Activated CD4-positive, alpha-beta T cell treated with anti-CD3 and anti-CD28 coated beads for 36 hours (primary cell): ENCODE measurements at regions not wholly inside any gene's neighbourhood (a gene's known extent, or its start where the extent isn't known, plus 50 kb on each side); places are given as distances from the start of the nearest gene placed in this dataset.

Experiments used
- ATAC-seq: fragments of 200-7000 bp; cut with Tn5 transposase; one replicate; pipeline ENCODE4 v1.10.0; 2021; ENCODE audit warnings: mild to moderate bottlenecking, moderate library complexity
- CTCF ChIA-PET: fragments of 350-600 bp; sonication (Branson Sonifier 250); formaldehyde crosslinking; loops from one replicate; lab custom pipeline; 2021; ENCODE audit warnings: antibody characterized with exemption; lab: Charles Lee
- POLR2A ChIA-PET: fragments of 350-600 bp; sonication (Branson Sonifier 250); formaldehyde crosslinking; loops from one replicate; lab custom pipeline; 2021; ENCODE audit warnings: antibody characterized with exemption, inconsistent platforms; lab: Charles Lee
- DNase-seq: peaks from one replicate; pipeline ENCODE4 v3.0.0-alpha.2; 2020
- H3K27ac Mint-ChIP-seq: one replicate; pipeline ENCODE4 v1.8.0; 2021; ENCODE audit warnings: mixed read lengths
- H3K27me3 Mint-ChIP-seq: one replicate; pipeline ENCODE4 v1.8.0; 2021; ENCODE audit warnings: mixed read lengths
- H3K36me3 Mint-ChIP-seq: one replicate; pipeline ENCODE4 v1.8.0; 2021; ENCODE audit warnings: low read depth, mixed read lengths
- H3K4me1 Mint-ChIP-seq: one replicate; pipeline ENCODE4 v1.8.0; 2021; ENCODE audit warnings: mixed read lengths
- H3K4me3 Mint-ChIP-seq: one replicate; pipeline ENCODE4 v1.8.0; 2021; ENCODE audit warnings: mild to moderate bottlenecking, moderate library complexity, mixed read lengths
- H3K9me3 Mint-ChIP-seq: one replicate; pipeline ENCODE4 v1.8.0; 2021; ENCODE audit warnings: low read depth, mixed read lengths
- intact Hi-C, 2 experiments: fragments of 100-400 bp; cut with DNase I in 1 of 2; cut with micrococcal nuclease in 1 of 2; formaldehyde crosslinking; loops; one replicate each; pipeline versions ENCODE4 v1.14.2 to v1.15.1; 2022 to 2024; cut with DNase I, micrococcal nuclease

DNA sequence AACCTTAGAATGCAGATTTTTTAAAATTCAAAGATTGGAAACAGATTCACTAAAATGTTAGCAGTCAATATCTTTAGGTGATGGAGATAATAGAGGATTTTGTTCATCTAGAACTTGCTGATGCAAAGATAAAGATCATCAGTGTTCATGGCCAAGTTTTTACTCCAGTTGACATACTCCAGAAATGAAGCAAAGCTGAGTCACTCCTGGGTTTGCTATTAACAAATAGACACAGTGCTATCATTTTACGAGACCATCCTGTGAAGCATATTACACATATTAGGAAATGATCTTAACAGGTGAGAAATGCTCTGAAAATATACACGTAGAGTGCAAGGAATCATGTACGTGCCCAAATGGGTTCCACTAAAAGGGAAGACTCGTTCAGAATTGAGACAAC, 170.6 kb upstream of the FAM9B start:
- Mint-ChIP-seq H3K27me3 (peaks cover 2% of the 10 kb centered on the region), H3K9me3 (no peaks in the 10 kb centered on the region), H3K36me3 (no peaks in the 10 kb centered on the region), H3K4me1 (no peaks in the 10 kb centered on the region), H3K4me3 (no peak overlapping the region), H3K27ac (no peak overlapping the region)
- no peak for ATAC-seq
- ChIA-PET CTCF (no interaction called here), POLR2A (no interaction called here)
- DNase-seq, result no peak
- intact Hi-C loops, result no loop called here

DNA sequence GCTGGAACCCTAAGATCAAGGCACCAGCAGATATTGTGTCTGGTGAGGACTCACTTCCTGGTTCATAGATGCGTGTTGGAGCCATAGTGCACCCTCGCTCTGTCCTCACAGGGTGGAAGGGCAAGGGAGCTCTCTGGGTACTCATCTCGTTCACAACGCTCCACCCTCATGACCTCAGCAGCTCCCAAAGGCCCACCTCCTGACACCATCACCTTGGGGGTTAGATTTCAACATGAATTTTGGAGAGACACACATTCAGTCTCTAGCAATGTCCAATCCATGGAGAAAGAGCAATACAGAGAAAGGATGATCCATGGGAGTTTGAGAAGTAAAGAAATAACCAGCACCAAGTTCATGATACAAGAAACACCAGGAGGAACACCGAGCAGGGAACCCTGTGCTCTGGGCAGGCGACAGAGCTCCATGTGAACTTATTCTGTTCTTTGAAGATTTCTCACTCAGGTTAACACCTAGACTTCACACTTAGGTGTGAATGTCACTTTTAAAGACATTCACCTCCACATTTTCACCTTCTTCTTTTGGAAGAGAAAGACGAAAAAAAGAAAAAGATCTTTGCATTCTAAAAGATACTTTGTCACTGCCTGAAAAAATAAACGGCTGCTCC, 171.8 kb upstream of the FAM9B start:
- POLR2A ChIA-PET, result no interaction called here
- peaks cover 2% of the 10 kb centered on the region for H3K27me3 Mint-ChIP-seq
- intact Hi-C loops, result no loop called here
- no peak for ATAC-seq
- no peak for DNase-seq
- no peaks in the 10 kb centered on the region for H3K36me3 Mint-ChIP-seq
- no peaks in the 10 kb centered on the region for H3K9me3 Mint-ChIP-seq
- CTCF ChIA-PET, result no interaction called here
- no peaks in the 10 kb centered on the region for H3K4me1 Mint-ChIP-seq
- no peak overlapping the region for H3K27ac Mint-ChIP-seq
- no peak overlapping the region for H3K4me3 Mint-ChIP-seq

DNA sequence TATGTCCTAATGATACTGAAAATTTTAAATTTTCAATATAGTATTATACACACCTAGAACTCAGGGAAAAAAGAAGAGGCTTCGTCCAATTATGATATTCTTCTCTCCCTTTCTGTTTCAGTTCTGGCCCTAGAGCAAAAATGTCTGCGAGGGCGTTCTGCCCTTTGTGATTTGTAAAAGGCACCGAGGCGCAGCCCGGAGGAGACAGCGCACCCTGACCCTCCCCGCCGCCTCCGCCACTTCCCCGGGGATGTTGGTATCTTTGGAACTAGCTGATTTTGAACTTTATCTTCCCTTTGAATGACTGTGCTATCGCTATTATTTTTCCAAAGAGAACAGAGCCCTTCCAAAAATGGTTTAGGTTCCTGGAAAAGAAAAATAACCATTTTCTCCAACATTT, 173.2 kb upstream of the FAM9B start:
- H3K36me3 Mint-ChIP-seq, result no peaks in the 10 kb centered on the region
- no peaks in the 10 kb centered on the region for H3K4me1 Mint-ChIP-seq
- ChIA-PET POLR2A (no interaction called here), CTCF (no interaction called here)
- H3K4me3 Mint-ChIP-seq, result no peak overlapping the region
- no peak overlapping the region for H3K27ac Mint-ChIP-seq
- DNase-seq (no peak), ATAC-seq (no peak)
- peaks cover 2% of the 10 kb centered on the region for H3K27me3 Mint-ChIP-seq
- intact Hi-C loops, result no loop called here
- no peaks in the 10 kb centered on the region for H3K9me3 Mint-ChIP-seq

DNA sequence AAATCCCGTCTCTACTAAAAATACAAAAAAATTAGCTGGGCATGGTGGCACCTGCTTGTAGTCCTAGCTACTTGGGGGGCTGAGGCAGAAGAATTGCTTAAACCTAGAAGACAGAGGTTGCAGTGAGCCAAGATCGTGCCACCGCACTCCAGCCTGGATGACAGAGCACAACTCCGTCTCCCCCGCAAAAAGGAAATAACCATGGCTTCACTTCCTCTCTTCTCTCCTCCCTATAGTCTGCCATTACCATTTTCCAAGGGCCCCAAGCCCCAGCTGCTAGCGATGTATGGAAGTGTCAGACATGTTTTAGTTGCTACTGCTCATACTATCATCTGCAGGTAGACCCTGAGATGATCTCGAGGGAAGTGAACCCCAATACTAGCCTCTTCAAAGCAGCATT, 177.3 kb upstream of the FAM9B start:
- H3K4me1 Mint-ChIP-seq, result no peaks in the 10 kb centered on the region
- no peak overlapping the region for H3K4me3 Mint-ChIP-seq
- CTCF ChIA-PET, result no interaction called here
- no peak for ATAC-seq
- no peak overlapping the region for H3K27ac Mint-ChIP-seq
- POLR2A ChIA-PET, result no interaction called here
- no peaks in the 10 kb centered on the region for H3K36me3 Mint-ChIP-seq
- intact Hi-C loops, result no loop called here
- no peaks in the 10 kb centered on the region for H3K9me3 Mint-ChIP-seq
- H3K27me3 Mint-ChIP-seq, result peaks cover 2% of the 10 kb centered on the region
- DNase-seq, result no peak

DNA sequence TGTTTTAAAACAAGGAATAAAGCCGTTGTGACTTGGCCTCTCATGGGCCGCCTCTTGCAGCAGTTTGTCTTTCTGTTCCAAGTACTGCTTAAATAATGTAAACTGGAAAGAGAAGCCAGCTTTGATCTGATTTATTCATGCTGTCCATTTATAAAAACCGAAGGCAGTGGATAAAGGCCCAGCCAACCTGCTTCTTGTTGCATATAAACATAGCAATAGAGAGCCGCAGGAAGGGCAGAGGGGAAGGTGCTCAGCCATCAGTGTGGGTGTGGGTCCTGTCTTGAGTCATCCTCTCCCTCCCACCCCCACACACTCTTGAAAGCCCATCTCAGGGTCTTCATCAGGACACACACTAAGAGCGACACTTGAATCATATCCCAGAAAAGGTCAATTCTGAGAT, 187.9 kb upstream of the FAM9B start:
- ATAC-seq (no peak), DNase-seq (no peak)
- intact Hi-C loops, result no loop called here
- Mint-ChIP-seq H3K36me3 (no peaks in the 10 kb centered on the region), H3K27ac (no peak overlapping the region), H3K4me1 (no peaks in the 10 kb centered on the region), H3K9me3 (peaks cover 2% of the 10 kb centered on the region), H3K27me3 (no peaks in the 10 kb centered on the region), H3K4me3 (no peak overlapping the region)
- CTCF ChIA-PET, result interaction anchor here (0.8 kb wide), 1 partner anchor 22 kb away, joined by 5 read pairs; no protein-coding TSS in a partner anchor
- POLR2A ChIA-PET, result no interaction called here

DNA sequence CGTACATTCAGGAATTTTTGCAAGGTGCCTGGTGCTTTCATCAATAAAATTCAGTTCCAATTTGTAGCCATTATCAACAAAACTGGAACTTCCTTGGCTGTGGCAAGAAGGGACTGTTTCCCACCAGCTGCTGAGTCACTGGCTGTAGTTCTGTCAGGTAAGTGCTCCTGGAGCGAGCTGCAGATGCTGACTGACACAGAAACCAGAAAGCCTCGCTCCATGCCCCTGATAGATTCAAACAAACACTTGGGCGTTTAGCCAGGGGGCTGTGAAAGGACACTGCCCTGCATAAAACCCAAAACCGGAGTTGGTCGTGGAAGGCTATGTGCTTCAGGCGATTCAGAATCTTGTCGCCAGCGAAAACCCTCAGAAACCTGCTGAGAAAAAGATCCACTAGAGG, 188.4 kb upstream of the FAM9B start:
- ChIA-PET POLR2A (no interaction called here), CTCF (no interaction called here)
- no peaks in the 10 kb centered on the region for H3K4me1 Mint-ChIP-seq
- peaks cover 2% of the 10 kb centered on the region for H3K9me3 Mint-ChIP-seq
- H3K27me3 Mint-ChIP-seq, result no peaks in the 10 kb centered on the region
- ATAC-seq (no peak), DNase-seq (no peak)
- intact Hi-C loops, result no loop called here
- H3K4me3 Mint-ChIP-seq, result no peak overlapping the region
- H3K36me3 Mint-ChIP-seq, result no peaks in the 10 kb centered on the region
- H3K27ac Mint-ChIP-seq, result no peak overlapping the region

DNA sequence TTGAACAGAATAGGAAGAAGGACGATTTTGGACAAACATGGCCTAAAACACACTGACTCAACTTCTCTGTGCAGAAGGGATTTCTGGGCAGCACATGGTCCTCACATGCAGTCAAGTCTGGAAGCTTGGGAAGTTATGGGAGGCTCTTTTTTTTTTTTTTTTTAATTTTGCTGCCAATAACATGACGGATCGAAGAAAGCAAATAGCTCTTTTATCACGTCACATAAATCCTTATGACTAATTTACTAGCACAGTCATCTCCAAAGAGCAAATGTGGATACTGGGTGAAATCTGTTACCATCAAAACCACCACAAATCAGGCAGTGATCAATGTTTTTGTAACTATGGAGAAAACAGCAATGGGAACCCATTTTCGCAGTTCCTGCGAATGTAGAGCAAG, 193.3 kb upstream of the FAM9B start:
- no peak for ATAC-seq
- POLR2A ChIA-PET, result no interaction called here

DNA sequence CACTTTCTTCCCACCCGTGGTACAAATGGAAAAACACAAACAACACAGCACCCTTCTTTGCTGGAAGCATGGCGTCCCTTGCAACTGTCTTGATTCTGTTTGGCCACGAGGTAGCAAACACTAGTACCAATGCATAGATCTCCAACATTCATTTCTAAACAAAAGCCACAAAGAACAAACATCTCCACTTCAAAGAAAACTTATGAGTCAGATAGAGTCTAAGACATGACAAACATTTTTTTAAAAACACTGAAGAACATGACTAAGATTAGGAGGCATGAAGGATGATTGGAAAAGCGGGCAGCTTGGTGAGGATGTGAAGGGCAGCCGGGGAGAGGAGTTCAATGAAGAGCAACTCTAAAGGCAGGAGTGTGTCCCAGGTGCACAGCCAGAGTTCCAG, 197.6 kb upstream of the FAM9B start:
- Mint-ChIP-seq H3K4me3 (no peak overlapping the region), H3K4me1 (peaks cover 6% of the 10 kb centered on the region), H3K9me3 (no peaks in the 10 kb centered on the region), H3K27me3 (no peaks in the 10 kb centered on the region), H3K27ac (no peak overlapping the region), H3K36me3 (no peaks in the 10 kb centered on the region)
- DNase-seq, result peak; percentile 4
- ATAC-seq, result peak; percentile 49
- intact Hi-C loops, result loop anchor here in 1 of 2 experiments (1.0 kb wide), 1 partner anchor 446 kb away; no protein-coding TSS in a partner anchor
- POLR2A ChIA-PET, result no interaction called here
- CTCF ChIA-PET, result no interaction called here

More for the DNA sequence above, 193.3 kb upstream of the FAM9B start:
- Mint-ChIP-seq H3K9me3 (peaks cover 2% of the 10 kb centered on the region), H3K4me1 (peaks cover 6% of the 10 kb centered on the region), H3K27me3 (no peaks in the 10 kb centered on the region), H3K27ac (no peak overlapping the region), H3K36me3 (no peaks in the 10 kb centered on the region), H3K4me3 (no peak overlapping the region)
- intact Hi-C loops, result no loop called here
- CTCF ChIA-PET, result no interaction called here
- no peak for DNase-seq

DNA sequence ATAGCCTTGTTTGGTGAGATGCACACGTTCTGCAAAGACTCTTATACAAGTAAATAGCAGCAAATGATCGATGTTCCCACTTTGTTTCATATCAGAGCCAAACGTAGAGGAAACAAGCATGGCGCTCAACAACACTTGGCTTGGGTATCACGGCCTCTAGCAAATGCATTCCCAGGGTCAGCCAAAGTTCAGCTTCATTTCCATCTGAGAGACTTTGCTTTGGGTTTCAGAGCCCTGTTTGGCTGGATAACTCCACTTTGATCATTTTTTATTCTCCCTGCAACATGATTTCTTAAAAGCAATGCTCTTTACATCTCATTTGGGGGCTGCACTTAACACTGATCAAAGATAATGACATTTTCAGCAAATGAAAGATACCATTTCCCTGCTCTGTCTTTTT, 199.2 kb upstream of the FAM9B start:
- Mint-ChIP-seq H3K4me3 (no peak overlapping the region), H3K36me3 (no peaks in the 10 kb centered on the region), H3K4me1 (peaks cover 6% of the 10 kb centered on the region), H3K27me3 (no peaks in the 10 kb centered on the region), H3K9me3 (no peaks in the 10 kb centered on the region), H3K27ac (no peak overlapping the region)
- no peak for DNase-seq
- no peak for ATAC-seq
- ChIA-PET CTCF (no interaction called here), POLR2A (no interaction called here)
- intact Hi-C loops, result no loop called here

DNA sequence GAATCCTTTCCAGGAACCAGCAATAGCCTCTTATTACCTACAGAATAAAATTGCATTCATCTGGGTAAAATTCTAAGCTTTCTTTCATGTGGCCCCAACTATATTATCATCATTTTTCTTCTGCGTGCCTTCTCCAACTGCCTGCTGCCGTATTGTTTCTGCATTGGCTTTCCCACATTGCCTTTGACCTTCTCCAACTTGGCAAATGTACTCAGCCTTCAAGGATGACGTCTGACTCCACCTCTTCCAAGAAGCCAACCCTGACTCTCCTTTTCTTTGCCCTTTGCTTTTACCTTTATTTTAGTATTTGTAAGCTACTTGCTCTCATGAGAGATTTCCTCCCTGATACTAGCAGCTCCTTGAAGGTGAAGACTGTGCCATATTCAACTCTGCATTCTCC, 200.4 kb upstream of the FAM9B start:
- ChIA-PET POLR2A (no interaction called here), CTCF (no interaction called here)
- Mint-ChIP-seq H3K36me3 (no peaks in the 10 kb centered on the region), H3K4me3 (no peak overlapping the region), H3K27ac (no peak overlapping the region), H3K27me3 (no peaks in the 10 kb centered on the region), H3K4me1 (peaks cover 6% of the 10 kb centered on the region), H3K9me3 (no peaks in the 10 kb centered on the region)
- ATAC-seq (no peak), DNase-seq (no peak)
- intact Hi-C loops, result no loop called here

DNA sequence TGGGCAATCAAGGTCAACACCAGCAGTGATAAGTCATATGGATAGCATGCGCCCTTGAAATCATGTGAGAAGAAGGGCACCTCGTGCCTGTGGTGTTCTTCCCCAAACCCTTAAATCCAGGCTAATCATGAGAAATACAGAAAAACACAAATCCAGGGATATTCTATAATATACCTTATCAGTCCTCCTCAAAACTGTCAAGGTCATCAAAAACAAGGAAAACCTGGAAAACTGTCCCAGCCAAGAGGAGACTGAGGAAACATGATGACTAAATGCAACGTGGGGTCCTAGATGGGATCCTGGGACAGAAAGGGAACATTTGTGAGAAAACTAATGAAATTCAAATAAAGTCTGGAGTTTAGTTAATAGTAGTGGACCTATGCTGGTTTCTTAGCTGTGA, 201.8 kb upstream of the FAM9B start:
- intact Hi-C loops, result no loop called here
- Mint-ChIP-seq H3K36me3 (no peaks in the 10 kb centered on the region), H3K9me3 (no peaks in the 10 kb centered on the region), H3K4me3 (no peak overlapping the region), H3K4me1 (peaks cover 6% of the 10 kb centered on the region), H3K27me3 (no peaks in the 10 kb centered on the region), H3K27ac (no peak overlapping the region)
- ChIA-PET POLR2A (no interaction called here), CTCF (no interaction called here)
- DNase-seq (no peak), ATAC-seq (no peak)

DNA sequence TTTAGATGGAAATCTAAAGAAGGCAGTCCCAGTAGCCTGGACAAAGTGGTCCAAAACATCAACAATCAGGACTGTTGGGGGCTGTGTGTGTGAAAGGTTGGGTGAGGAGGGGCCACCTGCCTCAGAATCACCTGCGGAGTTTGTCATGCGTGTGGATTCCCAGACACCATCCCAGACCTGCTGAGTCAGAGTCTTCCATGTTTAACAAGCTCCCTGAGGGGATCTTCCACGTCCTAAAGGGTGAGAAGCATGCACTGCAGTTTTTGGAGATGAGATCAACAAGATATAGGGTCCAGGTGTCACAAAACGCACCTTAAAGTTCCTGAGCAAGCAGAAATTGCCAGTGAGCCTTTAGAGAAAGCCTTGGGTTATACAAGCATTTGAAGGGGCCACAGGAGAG, 207.0 kb upstream of the FAM9B start:
- ChIA-PET CTCF (no interaction called here), POLR2A (no interaction called here)
- Mint-ChIP-seq H3K27ac (no peak overlapping the region), H3K36me3 (no peaks in the 10 kb centered on the region), H3K4me3 (no peak overlapping the region), H3K27me3 (no peaks in the 10 kb centered on the region), H3K4me1 (no peaks in the 10 kb centered on the region), H3K9me3 (no peaks in the 10 kb centered on the region)
- DNase-seq (no peak), ATAC-seq (no peak)
- intact Hi-C loops, result no loop called here

DNA sequence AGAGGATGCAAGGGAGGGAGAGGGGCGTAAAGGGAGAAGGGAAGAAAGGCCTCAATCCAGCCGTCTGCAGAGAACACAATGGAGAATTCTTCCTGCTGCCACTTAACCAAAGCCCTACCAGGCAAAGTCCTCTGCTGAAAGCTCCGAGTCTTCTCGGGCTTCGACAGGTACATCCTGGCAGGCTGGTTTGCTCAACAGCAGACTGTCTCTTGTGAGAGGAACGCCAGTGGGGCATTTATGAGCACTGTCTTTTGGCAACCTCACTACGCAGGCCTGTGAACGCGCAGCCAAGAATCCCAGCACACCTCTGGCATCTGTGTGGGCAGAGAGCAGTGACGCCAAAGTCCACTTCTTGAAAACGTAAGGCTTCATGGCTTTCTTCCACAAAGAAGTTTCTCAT, 207.5 kb upstream of the FAM9B start:
- Mint-ChIP-seq H3K4me1 (no peaks in the 10 kb centered on the region), H3K4me3 (no peak overlapping the region), H3K9me3 (no peaks in the 10 kb centered on the region), H3K36me3 (no peaks in the 10 kb centered on the region), H3K27ac (no peak overlapping the region), H3K27me3 (no peaks in the 10 kb centered on the region)
- intact Hi-C loops, result no loop called here
- POLR2A ChIA-PET, result no interaction called here
- ATAC-seq (no peak), DNase-seq (no peak)
- CTCF ChIA-PET, result no interaction called here
